Panc1 (cell line): ENCODE measurements at regions not wholly inside any gene's neighbourhood (a gene's known extent, or its start where the extent isn't known, plus 50 kb on each side); places are given as distances from the start of the nearest gene placed in this dataset.

Experiments used
- ATAC-seq: fragments of 200-7000 bp; cut with Tn5 transposase; 2 replicates; pipeline ENCODE4 v1.9.1; 2020; ENCODE audit warnings: mild to moderate bottlenecking, moderate library complexity
- BruUV-seq: library from RNA; stranded (reverse); fragments of 400-500 nt; replicated peaks from 2 replicates; lab custom pipeline; 2021; lab: Mats Ljungman, UMichigan
- CTCF ChIA-PET: fragments of 300-600 bp; sonication (Branson Sonifier 250); formaldehyde crosslinking; loops from one replicate; lab custom pipeline; 2022; ENCODE audit warnings: antibody characterized with exemption; lab: Charles Lee
- POLR2A ChIA-PET: fragments of 300-600 bp; sonication (Branson Sonifier 250); formaldehyde crosslinking; loops from one replicate; lab custom pipeline; 2022; ENCODE audit warnings: antibody characterized with exemption; lab: Charles Lee
- DNase-seq: peaks from one replicate; pipeline ENCODE4 v3.0.0-alpha.2; 2010; ENCODE audit warnings: low read depth, low spot score
- H3K27ac ChIP-seq: 2 replicates; pipeline ENCODE4 v1.5.1; 2011; ENCODE audit warnings: mild to moderate bottlenecking, low read length, inconsistent platforms
- H3K27me3 ChIP-seq: fragments of 200-500 bp; sonication (Bioruptor generic); 2 replicates; pipeline ENCODE4 v1.6.0; 2014; ENCODE audit warnings: low read length, inconsistent platforms; ENCODE audit not compliant: control insufficient read depth, insufficient read depth
- H3K36me3 ChIP-seq: fragments of 200-500 bp; sonication (Bioruptor generic); 2 replicates; pipeline ENCODE4 v1.5.1; 2014; ENCODE audit warnings: inconsistent platforms, mild to moderate bottlenecking, low read length, moderate library complexity; ENCODE audit not compliant: control insufficient read depth, insufficient read depth
- H3K4me1 ChIP-seq: 2 replicates; pipeline ENCODE4 v1.5.1; 2011; ENCODE audit warnings: inconsistent platforms, mild to moderate bottlenecking, low read length, moderate library complexity; ENCODE audit not compliant: control insufficient read depth, insufficient read depth
- H3K4me3 ChIP-seq, 2 experiments: 2 replicates each; pipeline ENCODE4 v1.5.1; 2011 to 2012; ENCODE audit warnings: low read depth in 2 of 2, low read length in 2 of 2, mild to moderate bottlenecking in 2 of 2, inconsistent platforms in 1 of 2, moderate library complexity in 1 of 2
- H3K9me3 ChIP-seq: fragments of 200-500 bp; sonication (Bioruptor generic); 2 replicates; pipeline ENCODE4 v1.5.1; 2014; ENCODE audit warnings: low read depth, mild to moderate bottlenecking, inconsistent platforms, low read length, moderate library complexity; ENCODE audit not compliant: control insufficient read depth, insufficient read depth
- POLR2AphosphoS5 ChIP-seq: IDR thresholded peaks from 2 replicates; pipeline ENCODE4 v1.6.1; 2012; ENCODE audit warnings: mild to moderate bottlenecking, low read depth, low read length, moderate library complexity
- SIN3A ChIP-seq: IDR thresholded peaks from 2 replicates; pipeline ENCODE4 v1.6.1; 2012; ENCODE audit warnings: low read depth, mild to moderate bottlenecking, low read length, moderate library complexity, borderline replicate concordance; ENCODE audit not compliant: insufficient read depth
- TCF7L2 ChIP-seq: IDR thresholded peaks from 2 replicates; pipeline ENCODE4 v1.6.1; 2011; ENCODE audit warnings: mild to moderate bottlenecking, low read depth, low read length, inconsistent platforms
- in situ Hi-C: cut with HindIII; loops from 2 replicates; pipeline ENCODE4 v1.10.0; 2016; ENCODE audit warnings: low sequenced_read_pairs, low pct_unique_long_range_greater_than_20kb
- intact Hi-C: fragments of 100-400 bp; cut with micrococcal nuclease; formaldehyde crosslinking; loops from one replicate; pipeline ENCODE4 v1.10.0; 2022; ENCODE audit not compliant: unreplicated experiment
- TF ChIP-seq, protein P1 (sequence below), 2 experiments: IDR thresholded peaks; 2 replicates each; pipeline ENCODE4 v1.6.1; 2011 to 2012; ENCODE audit warnings: low read depth in 2 of 2, control low read depth in 1 of 2, low read length in 1 of 2, mild to moderate bottlenecking in 1 of 2, moderate library complexity in 1 of 2; ENCODE audit not compliant: insufficient read depth in 1 of 2
- TF ChIP-seq, protein P2 (sequence below): fragments of 450-650 bp; IDR thresholded peaks from 2 replicates; pipeline ENCODE4 v1.5.1; 2017; ENCODE audit warnings: mild to moderate bottlenecking

DNA sequence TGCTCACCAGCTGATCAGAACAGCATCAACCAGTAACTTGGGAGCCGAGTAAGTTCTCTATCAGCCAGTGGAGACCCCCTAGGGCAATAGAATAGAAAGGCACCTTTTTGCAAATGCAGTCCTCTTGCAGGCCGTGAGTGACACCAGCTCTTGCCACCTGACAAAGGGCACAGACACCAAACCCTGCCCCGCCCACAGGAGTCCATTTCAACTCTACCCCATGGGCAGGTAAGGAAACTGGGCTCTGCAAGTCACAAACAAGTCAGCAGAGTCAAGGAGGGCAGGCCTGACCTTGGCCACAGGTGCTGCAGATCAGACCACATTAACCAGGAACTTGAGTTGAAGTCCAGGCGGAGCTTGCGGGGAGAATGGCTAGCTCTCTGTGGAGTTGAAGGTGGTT is 77.4 kb upstream of the SPATA13 start:
- no peak for TF ChIP-seq TCF7L2
- TF ChIP-seq SIN3A, result no peak
- TF ChIP-seq, protein P1, sequence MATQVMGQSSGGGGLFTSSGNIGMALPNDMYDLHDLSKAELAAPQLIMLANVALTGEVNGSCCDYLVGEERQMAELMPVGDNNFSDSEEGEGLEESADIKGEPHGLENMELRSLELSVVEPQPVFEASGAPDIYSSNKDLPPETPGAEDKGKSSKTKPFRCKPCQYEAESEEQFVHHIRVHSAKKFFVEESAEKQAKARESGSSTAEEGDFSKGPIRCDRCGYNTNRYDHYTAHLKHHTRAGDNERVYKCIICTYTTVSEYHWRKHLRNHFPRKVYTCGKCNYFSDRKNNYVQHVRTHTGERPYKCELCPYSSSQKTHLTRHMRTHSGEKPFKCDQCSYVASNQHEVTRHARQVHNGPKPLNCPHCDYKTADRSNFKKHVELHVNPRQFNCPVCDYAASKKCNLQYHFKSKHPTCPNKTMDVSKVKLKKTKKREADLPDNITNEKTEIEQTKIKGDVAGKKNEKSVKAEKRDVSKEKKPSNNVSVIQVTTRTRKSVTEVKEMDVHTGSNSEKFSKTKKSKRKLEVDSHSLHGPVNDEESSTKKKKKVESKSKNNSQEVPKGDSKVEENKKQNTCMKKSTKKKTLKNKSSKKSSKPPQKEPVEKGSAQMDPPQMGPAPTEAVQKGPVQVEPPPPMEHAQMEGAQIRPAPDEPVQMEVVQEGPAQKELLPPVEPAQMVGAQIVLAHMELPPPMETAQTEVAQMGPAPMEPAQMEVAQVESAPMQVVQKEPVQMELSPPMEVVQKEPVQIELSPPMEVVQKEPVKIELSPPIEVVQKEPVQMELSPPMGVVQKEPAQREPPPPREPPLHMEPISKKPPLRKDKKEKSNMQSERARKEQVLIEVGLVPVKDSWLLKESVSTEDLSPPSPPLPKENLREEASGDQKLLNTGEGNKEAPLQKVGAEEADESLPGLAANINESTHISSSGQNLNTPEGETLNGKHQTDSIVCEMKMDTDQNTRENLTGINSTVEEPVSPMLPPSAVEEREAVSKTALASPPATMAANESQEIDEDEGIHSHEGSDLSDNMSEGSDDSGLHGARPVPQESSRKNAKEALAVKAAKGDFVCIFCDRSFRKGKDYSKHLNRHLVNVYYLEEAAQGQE (IDR thresholded peaks at IDR 0.05; ENCODE audit: insufficient read depth in 1 of 2, low read depth in 2 of 2, low read length in 1 of 2), result no peak
- DNase-seq, result no peak
- in situ Hi-C loops (no loop called here), intact Hi-C loops (no loop called here)
- Histone ChIP-seq H3K4me1 (no peaks in the 10 kb centered on the region), H3K27me3 (no peaks in the 10 kb centered on the region), H3K36me3 (no peaks in the 10 kb centered on the region), H3K4me3 (no peak overlapping the region), H3K27ac (no peak overlapping the region), H3K9me3 (no peaks in the 10 kb centered on the region)
- no peak for ATAC-seq
- BruUV-seq, result no TSS peak
- ChIA-PET CTCF (no interaction called here), POLR2A (no interaction called here)

- in situ Hi-C loops, result no loop called here
- Histone ChIP-seq H3K9me3 (no peaks in the 10 kb centered on the region), H3K4me1 (no peaks in the 10 kb centered on the region), H3K4me3 (no peak overlapping the region), H3K36me3 (no peaks in the 10 kb centered on the region), H3K27ac (no peak overlapping the region), H3K27me3 (no peaks in the 10 kb centered on the region)
- BruUV-seq, result no TSS peak
- POLR2A ChIA-PET, result no interaction called here
- no peak for ATAC-seq
- DNase-seq, result no peak
- CTCF ChIA-PET, result no interaction called here
- intact Hi-C loops, result no loop called here
- TF ChIP-seq, protein P2, sequence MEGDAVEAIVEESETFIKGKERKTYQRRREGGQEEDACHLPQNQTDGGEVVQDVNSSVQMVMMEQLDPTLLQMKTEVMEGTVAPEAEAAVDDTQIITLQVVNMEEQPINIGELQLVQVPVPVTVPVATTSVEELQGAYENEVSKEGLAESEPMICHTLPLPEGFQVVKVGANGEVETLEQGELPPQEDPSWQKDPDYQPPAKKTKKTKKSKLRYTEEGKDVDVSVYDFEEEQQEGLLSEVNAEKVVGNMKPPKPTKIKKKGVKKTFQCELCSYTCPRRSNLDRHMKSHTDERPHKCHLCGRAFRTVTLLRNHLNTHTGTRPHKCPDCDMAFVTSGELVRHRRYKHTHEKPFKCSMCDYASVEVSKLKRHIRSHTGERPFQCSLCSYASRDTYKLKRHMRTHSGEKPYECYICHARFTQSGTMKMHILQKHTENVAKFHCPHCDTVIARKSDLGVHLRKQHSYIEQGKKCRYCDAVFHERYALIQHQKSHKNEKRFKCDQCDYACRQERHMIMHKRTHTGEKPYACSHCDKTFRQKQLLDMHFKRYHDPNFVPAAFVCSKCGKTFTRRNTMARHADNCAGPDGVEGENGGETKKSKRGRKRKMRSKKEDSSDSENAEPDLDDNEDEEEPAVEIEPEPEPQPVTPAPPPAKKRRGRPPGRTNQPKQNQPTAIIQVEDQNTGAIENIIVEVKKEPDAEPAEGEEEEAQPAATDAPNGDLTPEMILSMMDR, result no peak
- TF ChIP-seq POLR2AphosphoS5 (no peak), TCF7L2 (no peak), SIN3A (no peak)
- TF ChIP-seq, protein P1 (IDR thresholded peaks at IDR 0.05; ENCODE audit: insufficient read depth in 1 of 2, low read depth in 2 of 2, low read length in 1 of 2), result no peak
Observed at GRCh38 chr13:24083722-24084421, 76.6 kb upstream of the SPATA13 start.
